ENCODE measurements at regions not wholly inside any gene's neighbourhood (a gene's known extent, or its start where the extent isn't known, plus 50 kb on each side); places are given as distances from the start of the nearest gene placed in this dataset.

DNA sequence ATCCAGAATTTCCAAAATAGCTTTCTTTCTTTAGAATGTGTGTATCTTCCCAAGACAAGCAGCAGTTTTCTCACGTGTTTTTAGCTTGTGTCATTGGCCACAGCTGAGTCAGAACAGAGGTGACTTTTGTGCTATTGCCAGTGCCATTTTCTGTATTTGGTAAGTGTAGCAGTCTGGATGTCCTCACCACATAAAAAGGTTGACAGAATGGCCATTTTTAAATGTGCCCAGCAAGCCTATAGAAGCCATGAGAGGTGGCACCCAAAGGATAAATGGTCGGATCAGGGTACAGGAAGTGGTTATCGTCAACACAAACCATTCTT lies 269.5 kb upstream of the HSF2 start:
- TF ChIP-seq, protein P1, sequence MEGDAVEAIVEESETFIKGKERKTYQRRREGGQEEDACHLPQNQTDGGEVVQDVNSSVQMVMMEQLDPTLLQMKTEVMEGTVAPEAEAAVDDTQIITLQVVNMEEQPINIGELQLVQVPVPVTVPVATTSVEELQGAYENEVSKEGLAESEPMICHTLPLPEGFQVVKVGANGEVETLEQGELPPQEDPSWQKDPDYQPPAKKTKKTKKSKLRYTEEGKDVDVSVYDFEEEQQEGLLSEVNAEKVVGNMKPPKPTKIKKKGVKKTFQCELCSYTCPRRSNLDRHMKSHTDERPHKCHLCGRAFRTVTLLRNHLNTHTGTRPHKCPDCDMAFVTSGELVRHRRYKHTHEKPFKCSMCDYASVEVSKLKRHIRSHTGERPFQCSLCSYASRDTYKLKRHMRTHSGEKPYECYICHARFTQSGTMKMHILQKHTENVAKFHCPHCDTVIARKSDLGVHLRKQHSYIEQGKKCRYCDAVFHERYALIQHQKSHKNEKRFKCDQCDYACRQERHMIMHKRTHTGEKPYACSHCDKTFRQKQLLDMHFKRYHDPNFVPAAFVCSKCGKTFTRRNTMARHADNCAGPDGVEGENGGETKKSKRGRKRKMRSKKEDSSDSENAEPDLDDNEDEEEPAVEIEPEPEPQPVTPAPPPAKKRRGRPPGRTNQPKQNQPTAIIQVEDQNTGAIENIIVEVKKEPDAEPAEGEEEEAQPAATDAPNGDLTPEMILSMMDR (IDR thresholded peaks at IDR 0.05) = no peak
- no peak for TF ChIP-seq POLR2A (IDR thresholded peaks at IDR 0.05)
- TF ChIP-seq POLR2AphosphoS5 (IDR thresholded peaks at IDR 0.05) = no peak

Data from stomach (tissue), 4 donors.